Chondrocyte (in vitro differentiated cells): ENCODE measurements at regions not wholly inside any gene's neighbourhood (a gene's known extent, or its start where the extent isn't known, plus 50 kb on each side); places are given as distances from the start of the nearest gene placed in this dataset.
"Not testable (repeated sequence)": the region's sequence is repeated elsewhere in the genome, so short reads cannot be mapped to it uniquely, and the experiment has no call there.

Experiments
- DNase-seq: peaks from one replicate; pipeline ENCODE4 v3.0.0; 2021; ENCODE audit warnings: mixed read lengths, low spot score
- H3K27ac Mint-ChIP-seq: one replicate; pipeline ENCODE4 v1.8.0; 2021; ENCODE audit warnings: mild to moderate bottlenecking, moderate library complexity, mixed read lengths; ENCODE audit not compliant: unreplicated experiment
- H3K27me3 Mint-ChIP-seq: 2 replicates; pipeline ENCODE4 v1.8.0; 2021; ENCODE audit warnings: low read depth, mixed read lengths
- H3K36me3 Mint-ChIP-seq: 2 replicates; pipeline ENCODE4 v1.8.0; 2021; ENCODE audit warnings: low read depth, mixed read lengths
- H3K4me1 Mint-ChIP-seq: 2 replicates; pipeline ENCODE4 v1.8.0; 2021; ENCODE audit warnings: low read depth, mild to moderate bottlenecking, mixed read lengths
- H3K4me3 Mint-ChIP-seq: one replicate; pipeline ENCODE4 v1.8.0; 2021; ENCODE audit warnings: mild to moderate bottlenecking, moderate library complexity, mixed read lengths; ENCODE audit not compliant: unreplicated experiment
- H3K9me3 Mint-ChIP-seq: 2 replicates; pipeline ENCODE4 v1.8.0; 2021; ENCODE audit warnings: low read depth, mixed read lengths
- TF ChIP-seq, protein P1 (sequence below): fragments of 200-600 bp; sonication (generic); IDR thresholded peaks from 2 replicates; pipeline ENCODE4 v1.5.0; 2021; ENCODE audit warnings: antibody characterized with exemption, mild to moderate bottlenecking, moderate library complexity

DNA sequence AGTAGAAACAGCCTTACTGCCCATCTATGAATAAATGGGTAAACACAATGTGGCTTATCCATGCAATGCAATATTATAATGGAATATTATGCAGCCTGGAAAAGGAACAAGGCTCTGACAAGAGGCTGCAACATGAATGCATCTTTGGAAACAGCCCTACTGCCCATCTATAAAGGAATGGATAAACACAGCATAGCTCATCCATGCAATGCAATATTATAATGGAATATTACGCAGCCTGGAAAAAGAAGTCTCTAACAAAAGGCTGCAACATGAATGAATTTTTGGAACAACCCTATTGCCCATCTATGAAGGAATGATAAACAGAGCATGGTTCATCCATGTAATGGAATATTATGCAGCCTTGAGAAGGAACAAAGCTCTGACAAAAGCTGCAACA, 161.0 kb downstream of the CRLF2 start:
- Mint-ChIP-seq H3K4me3 (no peak overlapping the region), H3K27me3 (peaks cover 3% of the 10 kb centered on the region)
- DNase-seq: no peak

GRCh38 chrX:1045680-1046314, 166.7 kb downstream of the CRLF2 start:
- Mint-ChIP-seq H3K27ac (no peak overlapping the region), H3K36me3 (peaks cover 4% of the 10 kb centered on the region), H3K27me3 (peaks cover 3% of the 10 kb centered on the region), H3K4me1 (no peaks in the 10 kb centered on the region), H3K9me3 (peaks cover 15% of the 10 kb centered on the region), H3K4me3 (no peak overlapping the region)
- TF ChIP-seq, protein P1, sequence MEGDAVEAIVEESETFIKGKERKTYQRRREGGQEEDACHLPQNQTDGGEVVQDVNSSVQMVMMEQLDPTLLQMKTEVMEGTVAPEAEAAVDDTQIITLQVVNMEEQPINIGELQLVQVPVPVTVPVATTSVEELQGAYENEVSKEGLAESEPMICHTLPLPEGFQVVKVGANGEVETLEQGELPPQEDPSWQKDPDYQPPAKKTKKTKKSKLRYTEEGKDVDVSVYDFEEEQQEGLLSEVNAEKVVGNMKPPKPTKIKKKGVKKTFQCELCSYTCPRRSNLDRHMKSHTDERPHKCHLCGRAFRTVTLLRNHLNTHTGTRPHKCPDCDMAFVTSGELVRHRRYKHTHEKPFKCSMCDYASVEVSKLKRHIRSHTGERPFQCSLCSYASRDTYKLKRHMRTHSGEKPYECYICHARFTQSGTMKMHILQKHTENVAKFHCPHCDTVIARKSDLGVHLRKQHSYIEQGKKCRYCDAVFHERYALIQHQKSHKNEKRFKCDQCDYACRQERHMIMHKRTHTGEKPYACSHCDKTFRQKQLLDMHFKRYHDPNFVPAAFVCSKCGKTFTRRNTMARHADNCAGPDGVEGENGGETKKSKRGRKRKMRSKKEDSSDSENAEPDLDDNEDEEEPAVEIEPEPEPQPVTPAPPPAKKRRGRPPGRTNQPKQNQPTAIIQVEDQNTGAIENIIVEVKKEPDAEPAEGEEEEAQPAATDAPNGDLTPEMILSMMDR: no peak
- DNase-seq: no peak

More for the DNA sequence above, 161.0 kb downstream of the CRLF2 start:
- Mint-ChIP-seq H3K36me3 (no peaks in the 10 kb centered on the region), H3K27ac (no peak overlapping the region), H3K9me3 (peaks cover 18% of the 10 kb centered on the region), H3K4me1 (no peaks in the 10 kb centered on the region)
- TF ChIP-seq, protein P1: no peak

DNA sequence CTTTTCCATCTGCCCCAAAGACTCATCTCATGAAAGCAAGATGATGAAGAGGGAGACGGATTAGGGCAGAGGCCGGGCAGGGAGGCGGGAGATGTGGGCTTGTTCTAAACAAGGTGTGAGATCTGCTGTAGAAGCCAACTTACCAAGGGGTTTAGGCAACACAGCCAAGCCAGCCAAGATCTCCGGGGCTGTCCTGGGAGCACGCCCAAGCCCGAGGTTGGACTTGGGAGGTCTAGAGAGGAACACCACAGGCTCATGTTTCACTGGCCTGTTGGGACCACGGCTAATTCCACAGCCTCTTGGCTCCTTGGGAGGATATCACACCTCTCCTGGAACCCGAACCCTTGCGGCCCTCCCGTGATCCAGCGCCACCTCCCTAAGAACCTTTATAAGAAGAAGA, 171.4 kb downstream of the CRLF2 start:
- TF ChIP-seq, protein P1: no peak
- H3K4me1 Mint-ChIP-seq: no peaks in the 10 kb centered on the region
- H3K36me3 Mint-ChIP-seq: peaks cover 2% of the 10 kb centered on the region
- H3K27me3 Mint-ChIP-seq: no peaks in the 10 kb centered on the region
- H3K27ac Mint-ChIP-seq: no peak overlapping the region
- H3K9me3 Mint-ChIP-seq: peaks cover 20% of the 10 kb centered on the region
- H3K4me3 Mint-ChIP-seq: no peak overlapping the region
- DNase-seq: no peak

- H3K9me3 Mint-ChIP-seq, H3K27me3 Mint-ChIP-seq, H3K27ac Mint-ChIP-seq, H3K4me3 Mint-ChIP-seq, H3K36me3 Mint-ChIP-seq, H3K4me1 Mint-ChIP-seq, DNase-seq: not testable (repeated sequence)
Measured at GRCh38 chrX:1035931-1036330, 176.5 kb downstream of the CRLF2 start.

GRCh38 chrX:1035206-1035605, 177.2 kb downstream of the CRLF2 start:
- no peak overlapping the region for H3K4me3 Mint-ChIP-seq
- TF ChIP-seq, protein P1: no peak
- H3K27ac Mint-ChIP-seq: no peak overlapping the region
- peaks cover 2% of the 10 kb centered on the region for H3K27me3 Mint-ChIP-seq
- no peak for DNase-seq
- H3K36me3 Mint-ChIP-seq: no peaks in the 10 kb centered on the region
- H3K4me1 Mint-ChIP-seq: no peaks in the 10 kb centered on the region
- H3K9me3 Mint-ChIP-seq: peaks cover 9% of the 10 kb centered on the region

- peaks cover 2% of the 10 kb centered on the region for H3K27me3 Mint-ChIP-seq
- TF ChIP-seq, protein P1: no peak
- peaks cover 4% of the 10 kb centered on the region for H3K9me3 Mint-ChIP-seq
- H3K4me1 Mint-ChIP-seq: no peaks in the 10 kb centered on the region
- DNase-seq: no peak
- H3K36me3 Mint-ChIP-seq: no peaks in the 10 kb centered on the region
- no peak overlapping the region for H3K4me3 Mint-ChIP-seq
- no peak overlapping the region for H3K27ac Mint-ChIP-seq
Measured at GRCh38 chrX:1034717-1035116, 177.7 kb downstream of the CRLF2 start.
